ENCODE measurements at regions not wholly inside any gene's neighbourhood (a gene's known extent, or its start where the extent isn't known, plus 50 kb on each side); places are given as distances from the start of the nearest gene placed in this dataset.

DNA sequence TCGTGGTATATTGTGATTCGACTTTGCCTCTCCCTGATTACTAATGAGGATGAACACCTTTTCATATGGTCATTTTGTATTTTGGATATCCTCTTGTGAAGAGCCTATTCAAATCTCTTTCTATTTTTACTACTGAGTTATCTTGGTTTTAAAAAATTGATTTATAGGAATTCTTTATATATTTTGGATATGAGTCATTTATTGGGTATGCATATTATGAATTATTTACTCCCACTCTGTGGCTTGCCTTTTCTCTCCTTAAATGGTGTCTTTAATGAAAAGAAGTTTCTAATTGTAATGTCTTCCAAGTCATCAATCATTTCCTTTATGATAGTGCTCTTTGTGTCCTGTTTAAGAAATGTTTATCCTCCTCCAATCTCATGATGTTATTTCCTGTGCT is 191.5 kb upstream of the DPH6 start:
- peaks cover 3% of the 10 kb centered on the region for H3K27me3 Mint-ChIP-seq (ENCODE audit: insufficient read depth, low read depth)

DNA sequence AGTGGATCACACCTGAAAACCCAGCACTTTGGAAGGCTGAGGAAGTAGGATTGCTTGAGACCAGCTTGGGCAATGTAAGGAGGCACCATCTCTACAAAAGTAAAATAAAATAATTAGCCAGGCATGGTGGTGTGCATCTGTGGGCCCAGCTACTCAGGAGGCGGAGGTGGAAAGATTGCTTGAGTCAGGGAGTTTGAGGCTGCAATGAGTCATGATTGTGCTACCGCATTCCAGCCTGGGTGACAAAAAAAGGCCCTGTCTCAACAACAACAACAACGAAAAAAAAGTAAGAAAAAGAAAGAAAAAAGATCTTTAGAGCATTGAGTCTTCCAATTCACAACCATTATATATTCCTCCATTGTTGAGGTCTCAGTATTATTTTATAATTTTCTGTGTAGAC is 192.4 kb upstream of the DPH6 start:
- Mint-ChIP-seq H3K36me3 (no peaks in the 10 kb centered on the region), H3K27ac (no peak overlapping the region), H3K9me3 (peaks cover 3% of the 10 kb centered on the region), H3K27me3 (ENCODE audit: insufficient read depth, low read depth) (peaks cover 5% of the 10 kb centered on the region), H3K4me3 (no peak overlapping the region), H3K4me1 (no peaks in the 10 kb centered on the region)
- H3K27ac ChIP-seq = no peak overlapping the region
- TF ChIP-seq EZH2phosphoT487 (IDR thresholded peaks at IDR 0.05) (no peak), EZH2 (IDR thresholded peaks at IDR 0.05) (no peak)
- TF ChIP-seq, protein P1, sequence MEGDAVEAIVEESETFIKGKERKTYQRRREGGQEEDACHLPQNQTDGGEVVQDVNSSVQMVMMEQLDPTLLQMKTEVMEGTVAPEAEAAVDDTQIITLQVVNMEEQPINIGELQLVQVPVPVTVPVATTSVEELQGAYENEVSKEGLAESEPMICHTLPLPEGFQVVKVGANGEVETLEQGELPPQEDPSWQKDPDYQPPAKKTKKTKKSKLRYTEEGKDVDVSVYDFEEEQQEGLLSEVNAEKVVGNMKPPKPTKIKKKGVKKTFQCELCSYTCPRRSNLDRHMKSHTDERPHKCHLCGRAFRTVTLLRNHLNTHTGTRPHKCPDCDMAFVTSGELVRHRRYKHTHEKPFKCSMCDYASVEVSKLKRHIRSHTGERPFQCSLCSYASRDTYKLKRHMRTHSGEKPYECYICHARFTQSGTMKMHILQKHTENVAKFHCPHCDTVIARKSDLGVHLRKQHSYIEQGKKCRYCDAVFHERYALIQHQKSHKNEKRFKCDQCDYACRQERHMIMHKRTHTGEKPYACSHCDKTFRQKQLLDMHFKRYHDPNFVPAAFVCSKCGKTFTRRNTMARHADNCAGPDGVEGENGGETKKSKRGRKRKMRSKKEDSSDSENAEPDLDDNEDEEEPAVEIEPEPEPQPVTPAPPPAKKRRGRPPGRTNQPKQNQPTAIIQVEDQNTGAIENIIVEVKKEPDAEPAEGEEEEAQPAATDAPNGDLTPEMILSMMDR (IDR thresholded peaks at IDR 0.05) = no peak
- no peak overlapping the region for H3K4me2 ChIP-seq
- no peaks in the 10 kb centered on the region for H3K9me3 ChIP-seq (ENCODE audit: low read depth)
- H2AFZ ChIP-seq (replicated peaks) = no peak overlapping the region
- H3K4me1 ChIP-seq = no peaks in the 10 kb centered on the region
- no peak for DNase-seq (ENCODE audit: low spot score)
- no peaks in the 10 kb centered on the region for H3F3A ChIP-seq (ENCODE audit: low read depth)
- no peaks in the 10 kb centered on the region for H3K36me3 ChIP-seq
- H3K79me2 ChIP-seq (ENCODE audit: low read depth) = no peaks in the 10 kb centered on the region
- H3K27me3 ChIP-seq = no peaks in the 10 kb centered on the region
- H3K9ac ChIP-seq = no peak overlapping the region
- H4K20me1 ChIP-seq (ENCODE audit: low read depth) = no peaks in the 10 kb centered on the region
- no peak overlapping the region for H3K4me3 ChIP-seq

More for the DNA sequence above, 191.5 kb upstream of the DPH6 start:
- no peaks in the 10 kb centered on the region for H3K79me2 ChIP-seq (ENCODE audit: low read depth)
- no peaks in the 10 kb centered on the region for H3K4me1 ChIP-seq
- no peak for DNase-seq (ENCODE audit: low spot score)
- no peak overlapping the region for H3K27ac ChIP-seq
- no peak overlapping the region for H3K4me2 ChIP-seq
- H3K9me3 ChIP-seq (ENCODE audit: low read depth) = no peaks in the 10 kb centered on the region
- peaks cover 3% of the 10 kb centered on the region for H3K9me3 Mint-ChIP-seq
- H3K4me1 Mint-ChIP-seq = no peaks in the 10 kb centered on the region
- no peak overlapping the region for H2AFZ ChIP-seq (replicated peaks)
- H4K20me1 ChIP-seq (ENCODE audit: low read depth) = no peaks in the 10 kb centered on the region
- no peak overlapping the region for H3K9ac ChIP-seq
- no peaks in the 10 kb centered on the region for H3K27me3 ChIP-seq
- no peaks in the 10 kb centered on the region for H3K36me3 ChIP-seq
- no peaks in the 10 kb centered on the region for H3K36me3 Mint-ChIP-seq
- no peak overlapping the region for H3K27ac Mint-ChIP-seq
- H3K4me3 ChIP-seq = no peak overlapping the region
- H3K4me3 Mint-ChIP-seq = no peak overlapping the region
- no peaks in the 10 kb centered on the region for H3F3A ChIP-seq (ENCODE audit: low read depth)
- TF ChIP-seq EZH2phosphoT487 (IDR thresholded peaks at IDR 0.05) = no peak

GRCh38 chr15:35740761-35741160 is 194.8 kb upstream of the DPH6 start:
- no peaks in the 10 kb centered on the region for H3K27me3 ChIP-seq
- Mint-ChIP-seq H3K36me3 (no peaks in the 10 kb centered on the region), H3K27me3 (ENCODE audit: insufficient read depth, low read depth) (peaks cover 5% of the 10 kb centered on the region), H3K27ac (no peak overlapping the region), H3K9me3 (peaks cover 3% of the 10 kb centered on the region), H3K4me1 (no peaks in the 10 kb centered on the region), H3K4me3 (no peak overlapping the region)
- H3K79me2 ChIP-seq (ENCODE audit: low read depth) = no peaks in the 10 kb centered on the region
- H3K4me3 ChIP-seq = no peak overlapping the region
- H2AFZ ChIP-seq (replicated peaks) = no peak overlapping the region
- H3F3A ChIP-seq (ENCODE audit: low read depth) = no peaks in the 10 kb centered on the region
- H3K4me1 ChIP-seq = no peaks in the 10 kb centered on the region
- H4K20me1 ChIP-seq (ENCODE audit: low read depth) = no peaks in the 10 kb centered on the region
- no peak overlapping the region for H3K4me2 ChIP-seq
- H3K9me3 ChIP-seq (ENCODE audit: low read depth) = no peaks in the 10 kb centered on the region
- DNase-seq (ENCODE audit: low spot score) = no peak
- H3K27ac ChIP-seq = no peak overlapping the region
- H3K9ac ChIP-seq = no peak overlapping the region
- TF ChIP-seq EZH2phosphoT487 (IDR thresholded peaks at IDR 0.05) (no peak), EZH2 (IDR thresholded peaks at IDR 0.05) (no peak)
- TF ChIP-seq, protein P1 (IDR thresholded peaks at IDR 0.05) = no peak
- no peaks in the 10 kb centered on the region for H3K36me3 ChIP-seq

DNA sequence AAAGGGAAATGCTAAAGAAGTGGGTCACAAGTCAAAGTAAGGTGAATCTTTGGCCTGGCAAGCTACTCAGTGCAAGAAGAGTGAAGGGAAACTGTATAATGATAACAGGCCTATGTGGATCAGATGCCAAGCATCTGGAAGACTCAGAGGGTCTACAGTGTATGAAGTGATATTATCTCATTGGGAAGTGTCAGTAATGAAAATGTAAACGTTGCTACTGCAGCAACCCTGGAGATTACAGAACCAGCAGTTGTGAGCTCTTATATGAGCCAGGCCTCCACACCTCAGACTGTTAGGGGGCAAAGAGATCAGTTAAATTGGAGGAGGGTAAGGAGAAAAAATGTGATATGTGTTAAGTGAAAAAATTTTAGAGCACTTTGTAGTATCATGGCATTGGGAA is 195.4 kb upstream of the DPH6 start:
- Histone ChIP-seq H3K36me3 (no peaks in the 10 kb centered on the region), H4K20me1 (ENCODE audit: low read depth) (no peaks in the 10 kb centered on the region), H3K27ac (no peak overlapping the region), H3K4me1 (no peaks in the 10 kb centered on the region), H3K27me3 (no peaks in the 10 kb centered on the region), H3F3A (ENCODE audit: low read depth) (no peaks in the 10 kb centered on the region), H3K9me3 (ENCODE audit: low read depth) (no peaks in the 10 kb centered on the region), H3K79me2 (ENCODE audit: low read depth) (no peaks in the 10 kb centered on the region), H3K9ac (no peak overlapping the region), H3K4me2 (no peak overlapping the region), H3K4me3 (no peak overlapping the region), H2AFZ (replicated peaks) (no peak overlapping the region)
- no peak for DNase-seq (ENCODE audit: low spot score)
- TF ChIP-seq, protein P1 (IDR thresholded peaks at IDR 0.05) = no peak
- TF ChIP-seq EZH2 (IDR thresholded peaks at IDR 0.05) = no peak
- TF ChIP-seq EZH2phosphoT487 (IDR thresholded peaks at IDR 0.05) = no peak
- H3K9me3 Mint-ChIP-seq = peaks cover 3% of the 10 kb centered on the region
- no peak overlapping the region for H3K27ac Mint-ChIP-seq
- no peaks in the 10 kb centered on the region for H3K4me1 Mint-ChIP-seq
- no peaks in the 10 kb centered on the region for H3K36me3 Mint-ChIP-seq
- peaks cover 5% of the 10 kb centered on the region for H3K27me3 Mint-ChIP-seq (ENCODE audit: insufficient read depth, low read depth)
- H3K4me3 Mint-ChIP-seq = no peak overlapping the region

All from neural progenitor cell (in vitro differentiated cells).